ENCODE measurements at regions not wholly inside any gene's neighbourhood (a gene's known extent, or its start where the extent isn't known, plus 50 kb on each side); places are given as distances from the start of the nearest gene placed in this dataset.

DNA sequence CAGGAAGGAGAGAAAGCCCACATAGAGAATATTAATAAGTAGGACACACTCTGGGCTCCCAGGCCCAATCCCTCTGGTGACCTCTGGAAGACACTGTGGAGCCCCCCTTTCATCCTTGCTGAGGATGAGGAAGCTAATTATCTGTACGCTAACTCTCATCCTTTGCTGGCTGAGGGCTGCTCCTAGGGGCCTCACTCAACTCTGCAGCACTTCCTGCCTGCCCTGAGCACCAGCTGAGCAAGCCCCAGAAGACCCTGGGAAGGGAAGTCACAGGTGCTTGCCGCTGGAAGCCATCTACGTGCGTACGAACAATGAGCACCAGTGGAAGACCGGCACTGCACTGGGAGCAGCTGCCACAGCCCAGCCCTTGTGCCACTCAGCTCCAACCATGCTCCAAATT lies 145.8 kb upstream of the CDH5 start:
- DNase-seq, result peak in 1 of 2 donors; percentile 32
- H3K36me3 ChIP-seq, result no peaks in the 10 kb centered on the region
- no peak overlapping the region for H3K27ac ChIP-seq
- H3K27me3 ChIP-seq, result no peaks in the 10 kb centered on the region
- intact Hi-C loops (cut with DNase I; ENCODE audit: low total_unique reads), result no loop called here
- H3K9me3 ChIP-seq, result no peaks in the 10 kb centered on the region
- 48 to 65% (median 52%) methylated on average over 6 of the region's 6 CpGs for WGBS, 5 donors
- no peak overlapping the region for H3K4me3 ChIP-seq
- no peaks in the 10 kb centered on the region for H3K4me1 ChIP-seq
- no peak for TF ChIP-seq EP300 (IDR thresholded peaks at IDR 0.05)
- no peak for TF ChIP-seq POLR2A (IDR thresholded peaks at IDR 0.05)
- TF ChIP-seq CTCF (IDR thresholded peaks at IDR 0.05), result no peak
- TF ChIP-seq POLR2AphosphoS5 (IDR thresholded peaks at IDR 0.05), result no peak

- Histone ChIP-seq H3K4me1 (no peaks in the 10 kb centered on the region), H3K27me3 (no peaks in the 10 kb centered on the region), H3K27ac (no peak overlapping the region), H3K4me3 (no peak overlapping the region), H3K9me3 (no peaks in the 10 kb centered on the region), H3K36me3 (no peaks in the 10 kb centered on the region)
- intact Hi-C loops (cut with DNase I; ENCODE audit: low total_unique reads), result no loop called here
- DNase-seq, result no peak
- TF ChIP-seq POLR2AphosphoS5 (IDR thresholded peaks at IDR 0.05), result no peak
- no peak for TF ChIP-seq EP300 (IDR thresholded peaks at IDR 0.05)
- TF ChIP-seq CTCF (IDR thresholded peaks at IDR 0.05), result no peak
- TF ChIP-seq POLR2A (IDR thresholded peaks at IDR 0.05), result no peak
Observed at GRCh38 chr16:66219491-66219890, 147.0 kb upstream of the CDH5 start.

GRCh38 chr16:66212428-66212827 lies 154.1 kb upstream of the CDH5 start:
- TF ChIP-seq CTCF (IDR thresholded peaks at IDR 0.05) (no peak), EP300 (IDR thresholded peaks at IDR 0.05) (no peak), POLR2A (IDR thresholded peaks at IDR 0.05) (no peak), POLR2AphosphoS5 (IDR thresholded peaks at IDR 0.05) (no peak)
- H3K27ac ChIP-seq, result no peak overlapping the region
- intact Hi-C loops (cut with DNase I; ENCODE audit: low total_unique reads), result no loop called here
- 45 to 60% (median 51%) methylated on average over 6 of the region's 6 CpGs for WGBS, 5 donors
- no peaks in the 10 kb centered on the region for H3K9me3 ChIP-seq
- no peak overlapping the region for H3K4me3 ChIP-seq
- H3K4me1 ChIP-seq, result no peaks in the 10 kb centered on the region
- no peaks in the 10 kb centered on the region for H3K36me3 ChIP-seq
- no peak for DNase-seq
- H3K27me3 ChIP-seq, result no peaks in the 10 kb centered on the region

DNA sequence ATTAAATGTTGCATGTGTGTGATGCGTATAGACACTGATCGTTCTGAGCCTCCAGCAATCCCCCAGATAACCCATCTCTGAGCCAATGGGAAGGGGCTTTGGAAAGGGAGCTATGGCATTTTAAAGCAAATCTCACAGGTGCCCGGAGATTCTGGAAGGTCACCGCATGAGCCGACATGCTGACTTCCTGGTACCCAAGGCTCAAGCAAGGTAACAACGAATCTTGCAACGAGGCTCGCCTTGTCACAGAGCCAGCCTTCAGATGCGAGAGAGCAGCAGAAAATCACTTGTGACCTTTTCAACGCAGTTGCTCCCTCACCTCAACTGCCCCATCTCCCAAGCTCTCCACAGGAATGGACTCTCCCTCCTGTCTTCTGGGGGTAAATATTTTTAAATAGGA lies 154.8 kb upstream of the CDH5 start:
- no peaks in the 10 kb centered on the region for H3K4me1 ChIP-seq
- H3K9me3 ChIP-seq, result no peaks in the 10 kb centered on the region
- TF ChIP-seq CTCF (IDR thresholded peaks at IDR 0.05) (no peak), EP300 (IDR thresholded peaks at IDR 0.05) (no peak), POLR2AphosphoS5 (IDR thresholded peaks at IDR 0.05) (no peak), POLR2A (IDR thresholded peaks at IDR 0.05) (no peak)
- no peaks in the 10 kb centered on the region for H3K36me3 ChIP-seq
- intact Hi-C loops (cut with DNase I; ENCODE audit: low total_unique reads), result no loop called here
- WGBS, 5 donors, result 80 to 90% (median 85%) methylated on average over 10 of the region's 10 CpGs
- no peak for DNase-seq
- H3K4me3 ChIP-seq, result no peak overlapping the region
- H3K27ac ChIP-seq, result no peak overlapping the region
- H3K27me3 ChIP-seq, result no peaks in the 10 kb centered on the region
